ENCODE measurements at regions not wholly inside any gene's neighbourhood (a gene's known extent, or its start where the extent isn't known, plus 50 kb on each side); places are given as distances from the start of the nearest gene placed in this dataset.

- no peak for DNase-seq (ENCODE audit: low spot score)
Observed at GRCh38 chr16:86632206-86632605, 53.9 kb downstream of the FOXL1 start.

- DNase-seq (ENCODE audit: low spot score), result no peak
Observed at GRCh38 chr16:86632944-86633343, 54.6 kb downstream of the FOXL1 start.

DNA sequence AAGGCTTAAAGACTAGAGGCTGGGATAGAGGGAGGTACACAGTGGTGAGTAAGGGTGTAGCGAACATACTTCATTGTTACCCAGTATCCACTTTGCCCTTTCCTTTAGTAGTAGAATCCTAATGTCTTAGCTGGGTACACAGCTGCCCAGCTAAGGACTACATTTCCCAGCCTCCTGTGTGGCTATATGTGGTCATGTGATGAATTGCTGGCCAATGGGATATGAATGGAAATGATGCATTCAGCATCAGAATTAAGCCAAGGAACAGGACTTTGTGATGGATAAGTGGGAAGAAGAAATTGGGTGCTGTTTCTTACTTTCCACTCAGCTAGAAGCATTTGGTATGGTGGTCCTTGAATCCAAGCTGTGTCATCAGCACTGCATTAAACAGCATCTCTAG lies 55.9 kb downstream of the FOXL1 start:
- DNase-seq (ENCODE audit: low spot score), result no peak

DNA sequence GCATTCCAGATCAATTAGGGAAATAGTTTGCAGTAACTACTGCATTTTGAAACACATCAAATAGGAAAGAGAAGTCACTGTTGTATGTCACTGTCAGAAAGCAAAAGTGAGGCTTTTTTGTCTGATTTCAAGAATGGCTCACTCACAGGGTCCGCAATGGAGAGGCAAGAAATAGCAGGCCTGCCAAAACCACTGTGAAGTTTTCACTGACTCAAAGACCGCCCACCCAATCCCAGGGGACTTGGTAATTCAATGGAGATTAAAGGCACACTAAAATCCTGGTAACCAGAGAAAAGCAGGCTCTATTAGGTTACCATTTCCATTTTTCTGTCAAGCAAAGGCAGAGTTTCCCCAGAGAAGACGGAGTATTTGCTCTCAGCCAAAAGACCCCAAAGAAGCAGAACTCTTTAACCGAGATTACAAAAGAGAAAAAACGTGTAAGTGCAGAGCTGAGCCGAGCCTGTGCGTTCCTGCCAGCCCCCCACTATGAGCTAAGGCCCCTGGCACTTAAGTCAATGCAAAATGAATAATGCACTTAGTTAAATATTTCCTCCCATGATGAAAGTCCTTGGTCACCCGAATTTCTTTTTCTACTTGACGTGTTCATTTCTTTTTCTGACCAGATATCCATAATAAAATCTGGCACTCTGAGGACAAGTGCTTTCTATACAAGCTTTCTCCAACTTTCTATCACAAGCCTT lies 57.0 kb downstream of the FOXL1 start:
- DNase-seq (ENCODE audit: low spot score), result no peak

DNA sequence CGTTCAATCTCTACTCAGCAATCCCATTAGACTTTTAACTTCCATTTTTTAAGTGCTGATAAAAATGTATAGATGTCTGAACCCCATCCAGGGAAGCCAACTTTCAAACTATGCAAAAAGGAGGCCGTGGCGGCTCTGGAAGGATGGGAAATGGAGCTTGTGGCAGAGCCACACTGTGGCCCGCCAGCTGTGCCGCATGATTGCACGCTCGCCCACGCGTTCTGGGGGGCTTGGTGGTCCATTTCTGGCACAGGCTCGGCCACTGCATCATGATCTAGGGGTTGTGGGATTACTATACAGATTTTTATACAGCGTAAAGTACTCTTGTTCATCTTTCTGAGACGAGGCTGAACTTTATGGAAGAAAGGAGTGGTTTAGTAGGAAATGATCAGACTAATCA lies 57.6 kb downstream of the FOXL1 start:
- no peak for DNase-seq (ENCODE audit: low spot score)

GRCh38 chr16:86637744-86638143 lies 59.4 kb downstream of the FOXL1 start:
- no peak for DNase-seq (ENCODE audit: low spot score)

DNA sequence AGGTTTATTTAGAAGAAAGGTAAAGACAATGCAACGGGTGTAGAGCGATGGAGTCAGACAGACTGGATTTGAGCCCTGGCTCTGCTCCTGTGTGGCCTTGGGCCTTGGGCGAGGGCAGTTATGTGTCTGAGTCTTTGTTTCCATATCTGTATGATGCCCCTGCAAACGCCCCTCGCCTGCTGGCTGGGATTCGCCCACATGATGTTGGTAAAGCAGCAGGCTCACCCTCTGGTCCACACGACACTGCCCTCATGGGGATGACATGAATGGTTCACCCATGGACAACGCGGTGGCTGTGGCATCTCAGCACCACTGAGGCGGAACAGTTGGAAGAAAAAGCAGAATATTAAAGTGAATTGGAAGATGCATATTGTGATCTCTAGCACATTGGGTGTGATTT lies 60.3 kb downstream of the FOXL1 start:
- no peak for DNase-seq (ENCODE audit: low spot score)

GRCh38 chr16:86639354-86639753 lies 61.0 kb downstream of the FOXL1 start:
- DNase-seq (ENCODE audit: low spot score), result no peak

DNA sequence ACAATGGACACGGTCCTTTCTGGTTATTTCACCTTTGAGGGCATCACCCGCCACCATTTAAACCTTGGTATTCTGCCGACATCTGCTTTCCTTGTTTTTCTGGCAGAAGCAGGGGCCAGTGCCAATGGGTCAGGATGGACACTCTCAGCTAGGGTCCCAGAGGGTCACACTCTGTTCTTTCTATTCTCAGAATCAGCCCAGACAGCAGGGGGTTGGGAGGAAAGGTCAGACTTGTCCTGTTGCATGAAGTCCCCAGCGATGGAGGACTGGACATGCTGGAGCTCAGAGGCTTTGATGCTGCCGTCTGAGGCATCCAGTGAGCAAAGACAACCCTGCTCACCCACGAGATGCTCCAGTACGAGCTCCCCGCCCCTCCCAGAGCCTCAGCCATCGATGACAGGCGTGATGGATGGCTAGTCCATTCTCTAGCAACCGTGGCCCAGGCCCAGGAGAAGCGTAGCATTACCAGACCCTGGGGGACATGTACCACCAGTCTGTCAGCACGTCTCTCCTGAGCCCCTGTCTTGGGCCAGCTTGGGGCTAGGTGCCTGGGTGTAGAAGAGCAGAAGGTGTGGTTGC lies 62.0 kb downstream of the FOXL1 start:
- DNase-seq (ENCODE audit: low spot score), result no peak

DNA sequence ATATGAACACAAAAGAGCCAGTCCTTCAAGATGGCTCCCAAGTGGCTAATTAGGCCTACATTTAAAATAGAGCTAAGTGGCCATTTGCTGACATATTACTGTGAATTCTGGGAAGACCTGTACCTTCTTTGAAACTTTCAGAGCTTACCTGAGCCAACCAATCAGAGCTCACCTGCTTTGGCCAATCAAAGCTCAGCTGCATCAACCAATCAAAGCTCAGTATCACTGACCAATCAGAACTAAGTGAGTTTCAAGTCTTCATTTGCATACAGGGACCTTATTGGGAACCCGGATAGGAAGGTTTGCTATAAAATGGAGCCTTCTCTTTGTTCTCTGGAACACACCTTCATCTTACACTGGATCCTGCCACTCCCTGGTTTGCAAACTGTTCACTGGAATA lies 63.7 kb downstream of the FOXL1 start:
- no peak for DNase-seq (ENCODE audit: low spot score)

DNA sequence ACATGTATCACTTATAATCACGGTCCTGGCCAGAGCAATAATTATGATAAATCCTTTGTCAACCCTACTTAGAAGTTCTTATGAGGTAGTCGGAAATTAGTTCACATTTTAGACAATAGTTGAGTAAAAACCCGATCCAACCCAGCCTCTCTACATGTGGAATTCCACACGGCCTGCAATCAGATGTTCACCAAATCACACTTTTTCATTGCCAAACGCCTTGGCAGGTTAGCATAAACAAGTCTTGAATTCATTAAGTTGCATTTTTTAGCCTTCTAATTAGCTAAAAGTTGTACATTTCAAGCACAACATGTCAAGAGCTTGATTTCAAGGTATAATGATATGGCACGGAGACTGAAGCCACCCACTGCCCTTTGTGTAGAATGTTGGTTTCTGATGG lies 65.3 kb downstream of the FOXL1 start:
- DNase-seq (ENCODE audit: low spot score), result no peak

DNA sequence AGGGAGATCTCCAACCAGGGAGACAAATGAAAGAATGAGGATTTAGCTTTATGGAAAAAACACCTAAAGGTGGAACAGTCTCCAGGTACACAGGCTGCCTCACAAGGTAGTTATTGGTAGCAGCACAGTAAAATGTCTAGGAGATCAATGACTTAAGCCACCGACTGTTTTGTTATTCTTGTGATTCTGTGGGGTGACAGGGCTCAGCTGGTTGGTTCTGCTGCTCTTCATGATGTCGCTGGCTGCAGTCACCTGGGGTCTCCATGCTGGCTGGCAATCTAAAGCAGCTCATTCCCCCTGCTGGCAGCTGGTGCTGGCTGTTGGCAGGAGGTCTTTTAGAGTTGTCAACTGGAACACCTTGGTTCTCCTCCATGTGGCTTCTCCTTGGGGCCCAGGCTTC lies 69.2 kb downstream of the FOXL1 start:
- no peak for DNase-seq (ENCODE audit: low spot score)

GRCh38 chr16:86649875-86650274 lies 71.5 kb downstream of the FOXL1 start:
- DNase-seq (ENCODE audit: low spot score), result no peak

DNA sequence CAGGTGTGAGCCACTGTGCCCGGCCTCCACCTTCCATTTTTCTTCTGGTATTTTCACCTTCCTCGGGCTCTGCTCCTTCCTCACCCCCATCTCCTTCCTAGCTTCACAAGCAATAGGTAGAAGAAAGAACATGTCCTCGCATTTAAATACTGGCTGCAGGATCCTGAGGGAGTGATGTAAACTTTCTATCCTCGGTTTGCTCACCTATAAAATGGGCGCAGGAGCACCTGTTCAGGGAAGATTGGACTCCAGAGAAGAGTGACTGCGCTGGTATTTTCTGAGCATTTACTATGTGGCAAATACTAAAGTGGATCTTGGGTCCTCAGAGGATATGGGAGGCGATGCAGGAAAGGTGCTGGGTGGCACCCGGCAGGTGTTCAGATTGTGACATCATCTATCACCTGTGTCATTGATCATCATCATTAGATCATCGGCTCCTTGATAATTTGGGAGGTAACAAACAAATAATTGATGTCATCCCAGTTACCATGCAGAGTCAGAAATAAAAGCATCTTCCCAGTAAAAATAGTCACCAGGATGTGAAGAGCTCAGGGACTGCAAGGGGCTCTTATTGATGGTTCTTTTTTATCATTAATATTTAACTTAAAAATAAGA lies 72.8 kb downstream of the FOXL1 start:
- DNase-seq (ENCODE audit: low spot score), result no peak

DNA sequence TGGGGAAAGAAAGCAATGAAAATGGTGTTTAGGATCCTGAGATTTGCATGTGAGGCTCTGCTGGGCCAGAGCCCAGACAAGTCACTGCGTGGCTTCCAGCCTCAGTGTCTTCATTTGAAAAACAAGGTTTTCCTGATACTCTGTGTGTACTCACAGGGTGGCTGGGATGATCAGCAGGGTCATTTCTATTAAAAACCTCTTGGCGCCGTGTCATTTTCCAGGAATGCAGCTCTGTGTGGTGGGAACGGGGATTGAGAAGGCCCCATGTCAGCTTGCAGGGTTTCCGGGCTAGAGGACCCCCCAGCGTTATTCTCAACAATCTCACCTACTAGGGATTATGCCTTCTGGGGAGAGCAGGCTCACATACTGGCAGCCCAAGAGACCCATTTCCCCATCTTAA lies 73.5 kb downstream of the FOXL1 start:
- DNase-seq (ENCODE audit: low spot score), result no peak

GRCh38 chr16:86653285-86654006 lies 75.1 kb downstream of the FOXL1 start:
- no peak for DNase-seq (ENCODE audit: low spot score)

GRCh38 chr16:86657972-86658371 lies 79.6 kb downstream of the FOXL1 start:
- DNase-seq (ENCODE audit: low spot score), result no peak

DNA sequence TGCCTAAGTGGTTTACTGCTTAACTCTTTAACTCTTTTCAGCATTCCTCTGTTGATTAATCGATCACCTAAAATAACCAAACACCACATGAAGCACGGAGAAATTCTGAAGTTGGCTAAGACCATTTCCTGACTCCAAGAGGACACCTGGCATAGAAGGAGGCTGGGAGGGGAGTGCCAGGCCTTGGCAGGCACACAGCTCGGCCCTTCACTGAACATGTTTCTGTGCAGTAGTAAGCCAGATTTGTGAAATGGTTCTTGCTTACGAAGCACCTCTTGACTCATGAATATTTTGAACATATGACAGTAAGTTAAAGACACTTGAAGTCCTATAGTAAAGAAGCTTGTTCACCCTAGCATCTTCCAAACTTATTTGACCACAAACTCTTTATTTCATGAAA lies 82.3 kb downstream of the FOXL1 start:
- no peak for DNase-seq (ENCODE audit: low spot score)

DNA sequence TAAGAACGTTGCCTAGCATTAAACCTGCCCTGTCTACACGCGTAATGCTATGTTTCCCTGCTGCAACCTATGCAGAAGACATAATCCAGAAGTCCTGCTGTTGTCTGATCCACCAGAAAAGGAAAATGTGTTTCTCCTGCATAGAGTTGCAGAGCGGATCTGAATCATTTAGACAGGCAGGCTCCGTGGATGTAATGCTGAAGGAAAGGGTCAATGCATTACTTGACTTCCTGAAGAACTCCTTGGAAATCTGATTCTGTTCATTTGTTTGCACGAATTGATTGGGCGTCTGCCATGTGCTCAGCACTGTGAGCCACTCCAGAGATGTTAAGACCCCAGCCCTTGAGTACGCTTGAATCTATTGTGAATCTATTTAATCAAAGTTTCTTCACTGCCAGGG lies 83.4 kb downstream of the FOXL1 start:
- no peak for DNase-seq (ENCODE audit: low spot score)

GRCh38 chr16:86662195-86662594 lies 83.8 kb downstream of the FOXL1 start:
- no peak for DNase-seq (ENCODE audit: low spot score)

DNA sequence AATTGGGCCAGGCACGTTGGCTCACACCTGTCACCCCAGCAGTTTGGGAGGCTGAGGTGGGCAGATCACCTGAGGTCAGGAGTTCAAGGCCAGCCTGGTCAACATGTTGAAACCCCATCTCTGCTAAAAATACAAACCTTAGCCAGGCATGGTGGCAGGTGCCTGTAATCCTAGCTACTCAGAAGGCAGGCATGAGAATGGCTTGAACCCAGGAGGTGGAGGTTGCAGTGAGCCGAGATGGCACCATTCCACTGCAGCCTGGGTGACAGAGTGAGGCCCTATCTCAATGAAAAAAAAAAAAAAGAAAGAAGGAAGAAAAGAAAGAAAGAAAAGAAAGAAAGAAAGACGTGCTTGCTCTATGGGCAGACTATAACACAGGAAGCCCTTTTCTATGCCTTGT lies 84.4 kb downstream of the FOXL1 start:
- DNase-seq (ENCODE audit: low spot score), result no peak

DNA sequence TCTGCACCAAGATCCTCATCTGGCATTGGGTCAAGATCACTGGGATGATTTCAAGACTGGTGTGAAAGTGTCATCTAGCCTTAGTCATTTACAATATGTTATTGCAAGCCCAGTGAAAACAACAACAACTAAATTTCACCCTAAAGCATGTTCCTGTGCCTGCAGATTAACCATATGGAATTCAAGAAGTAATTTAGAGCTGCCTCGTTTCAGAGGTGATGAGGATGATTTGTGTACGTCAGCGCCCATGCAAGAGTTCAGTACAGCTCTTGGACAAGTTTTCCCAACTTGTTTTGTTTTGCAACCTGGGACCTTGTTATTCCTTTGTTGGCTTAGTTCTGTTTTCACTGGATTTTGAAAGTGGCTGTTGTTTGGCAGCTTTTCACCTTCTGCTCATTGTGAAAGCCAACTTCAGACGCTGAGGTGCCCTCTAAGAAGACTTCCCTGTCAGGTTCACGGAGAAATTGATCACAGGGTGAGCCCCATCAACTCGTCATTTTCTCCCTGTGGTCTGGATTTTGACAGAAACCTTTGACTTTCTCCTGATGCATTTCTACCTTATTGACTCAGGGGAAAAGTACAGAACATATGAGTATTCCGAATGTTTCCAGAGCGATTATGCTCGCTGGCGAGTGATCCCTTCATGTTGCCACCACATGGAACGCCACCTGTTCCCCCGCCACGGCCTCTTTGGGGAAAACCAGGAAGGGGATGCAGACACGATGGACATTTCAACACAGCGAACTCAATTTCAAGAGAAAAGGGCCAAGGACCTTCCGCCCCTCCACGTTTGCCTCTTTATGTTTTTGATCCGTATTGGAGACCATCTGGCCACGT lies 85.6 kb downstream of the FOXL1 start:
- DNase-seq (ENCODE audit: low spot score), result no peak

Data from H4 (cell line).